ENCODE measurements at regions not wholly inside any gene's neighbourhood (a gene's known extent, or its start where the extent isn't known, plus 50 kb on each side); places are given as distances from the start of the nearest gene placed in this dataset.

DNA sequence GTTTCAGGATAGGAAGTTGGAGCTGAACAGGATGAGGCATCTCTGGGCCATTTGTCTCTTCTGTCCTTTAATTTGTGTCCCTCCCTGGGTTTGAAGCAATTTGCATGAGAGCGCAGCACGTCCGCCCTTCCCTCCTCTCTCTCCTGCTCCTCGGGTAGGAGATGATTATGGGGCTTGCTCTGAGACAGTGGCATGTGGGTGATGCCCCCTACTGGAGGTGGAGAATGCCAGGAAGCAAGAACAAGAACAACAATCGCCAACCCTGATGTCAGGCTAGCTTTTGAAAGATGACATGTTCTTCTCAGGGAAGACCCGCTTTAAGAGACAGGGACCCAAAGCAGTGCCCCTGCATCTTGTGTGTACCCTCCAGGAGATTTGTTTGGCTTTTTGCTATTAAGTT is 63.9 kb upstream of the LOXL4 start:
- peak; percentile 54 for TF ChIP-seq CTCF (conservative IDR thresholded peaks at IDR 0.05; ENCODE audit: low read depth, low read length)
- no peak for TF ChIP-seq EZH2 (IDR thresholded peaks at IDR 0.05; ENCODE audit: borderline replicate concordance, low read depth, low read length, poor library complexity, severe bottlenecking)
